Natural killer cell (primary cell): ENCODE measurements at regions not wholly inside any gene's neighbourhood (a gene's known extent, or its start where the extent isn't known, plus 50 kb on each side); places are given as distances from the start of the nearest gene placed in this dataset.

Experiments used
- ATAC-seq, 3 donors: fragments of 150-1000 bp in 2 of 3; fragments of 200-7000 bp in 1 of 3; cut with Tn5 transposase; 1 replicate in 1 of 3; 2 replicates in 2 of 3; pipeline ENCODE4 v1.10.0; 2021; ENCODE audit warnings: mild to moderate bottlenecking in 2 of 3, moderate library complexity in 2 of 3
- DNase-seq, 2 donors: peaks; one replicate each; pipeline versions ENCODE4 v3.0.0 to v3.0.0-alpha.2; 2013 to 2021; ENCODE audit warnings: mixed read lengths in 1 of 2
- H3K27ac ChIP-seq: one replicate; pipeline ENCODE4 v1.5.1; 2013; ENCODE audit warnings: mild to moderate bottlenecking, low read length
- H3K27me3 ChIP-seq: one replicate; pipeline ENCODE4 v1.6.1; 2013; ENCODE audit warnings: low read length; ENCODE audit not compliant: control insufficient read depth, insufficient read depth
- H3K36me3 ChIP-seq: one replicate; pipeline ENCODE4 v1.6.1; 2013; ENCODE audit warnings: low read length; ENCODE audit not compliant: control insufficient read depth, insufficient read depth
- H3K4me1 ChIP-seq: one replicate; pipeline ENCODE4 v1.6.1; 2013; ENCODE audit warnings: low read length; ENCODE audit not compliant: control insufficient read depth, insufficient read depth
- H3K4me3 ChIP-seq: one replicate; pipeline ENCODE4 v1.5.1; 2013; ENCODE audit warnings: low read length
- H3K9me3 ChIP-seq: one replicate; pipeline ENCODE4 v1.6.1; 2013; ENCODE audit warnings: low read length; ENCODE audit not compliant: control insufficient read depth, insufficient read depth
- H3K27ac Mint-ChIP-seq, 2 donors: one replicate each; pipeline ENCODE4 v1.8.0; 2022; ENCODE audit warnings: mild to moderate bottlenecking in 2 of 2, mixed read lengths in 2 of 2, moderate library complexity in 1 of 2
- H3K27me3 Mint-ChIP-seq, 2 donors: one replicate each; pipeline ENCODE4 v1.8.0; 2022; ENCODE audit warnings: low read depth in 2 of 2, mixed read lengths in 2 of 2
- H3K36me3 Mint-ChIP-seq: one replicate; pipeline ENCODE4 v1.8.0; 2022; ENCODE audit warnings: mixed read lengths
- H3K4me1 Mint-ChIP-seq, 2 donors: one replicate each; pipeline ENCODE4 v1.8.0; 2022; ENCODE audit warnings: mixed read lengths in 2 of 2
- H3K4me3 Mint-ChIP-seq: one replicate; pipeline ENCODE4 v1.8.0; 2022; ENCODE audit warnings: mild to moderate bottlenecking, moderate library complexity, mixed read lengths
- H3K9me3 Mint-ChIP-seq, 2 donors: one replicate each; pipeline ENCODE4 v1.8.0; 2022; ENCODE audit warnings: mixed read lengths in 2 of 2
- CTCF ChIP-seq: fragments of 200-600 bp; IDR thresholded peaks from one replicate; pipeline ENCODE4 v1.8.0; 2022; ENCODE audit warnings: antibody characterized with exemption
- WGBS: methylation state at CpG from one replicate; pipeline ENCODE4 v1.1.7; 2013; ENCODE audit warnings: missing lambda C conversion rate; ENCODE audit not compliant: insufficient coverage; 5-methylcytosine and 5-hydroxymethylcytosine counted together
- intact Hi-C: fragments of 100-400 bp; cut with micrococcal nuclease; formaldehyde crosslinking; loops from one replicate; pipeline ENCODE4 v1.14.2; 2022

GRCh38 chr4:27239641-27240040 lies 379.0 kb downstream of the STIM2 start:
- H3K4me1 Mint-ChIP-seq, result no peaks in the 10 kb centered on the region
- Histone ChIP-seq H3K9me3 (no peaks in the 10 kb centered on the region), H3K36me3 (no peaks in the 10 kb centered on the region), H3K27me3 (no peaks in the 10 kb centered on the region), H3K27ac (no peak overlapping the region), H3K4me3 (no peak overlapping the region), H3K4me1 (no peaks in the 10 kb centered on the region)
- H3K27ac Mint-ChIP-seq, result no peak overlapping the region
- ATAC-seq (no peak), DNase-seq (no peak)
- peaks cover 0 to 3% of the 10 kb centered on the region in 2 donors for H3K27me3 Mint-ChIP-seq
- intact Hi-C loops, result no loop called here
- H3K9me3 Mint-ChIP-seq, result peaks cover 7 to 10% of the 10 kb centered on the region in 2 donors
- no peak overlapping the region for H3K4me3 Mint-ChIP-seq
- no peak for TF ChIP-seq CTCF
- H3K36me3 Mint-ChIP-seq, result no peaks in the 10 kb centered on the region
- 84% methylated on average over 4 of the region's 4 CpGs for WGBS

GRCh38 chr4:27242217-27242616 lies 381.6 kb downstream of the STIM2 start:
- Mint-ChIP-seq H3K36me3 (no peaks in the 10 kb centered on the region), H3K27ac (no peak overlapping the region), H3K9me3 (peaks cover 0 to 5% of the 10 kb centered on the region in 2 donors), H3K4me1 (no peaks in the 10 kb centered on the region), H3K27me3 (no peaks in the 10 kb centered on the region), H3K4me3 (no peak overlapping the region)
- Histone ChIP-seq H3K27ac (no peak overlapping the region), H3K4me1 (no peaks in the 10 kb centered on the region), H3K9me3 (no peaks in the 10 kb centered on the region), H3K27me3 (no peaks in the 10 kb centered on the region), H3K4me3 (no peak overlapping the region), H3K36me3 (no peaks in the 10 kb centered on the region)
- ATAC-seq (no peak), DNase-seq (no peak)
- intact Hi-C loops, result no loop called here
- no peak for TF ChIP-seq CTCF

- no peak overlapping the region for H3K4me3 Mint-ChIP-seq
- H3K27ac ChIP-seq, result no peak overlapping the region
- H3K36me3 Mint-ChIP-seq, result no peaks in the 10 kb centered on the region
- no peak overlapping the region for H3K27ac Mint-ChIP-seq
- ATAC-seq (no peak), DNase-seq (no peak)
- H3K4me3 ChIP-seq, result no peak overlapping the region
- no peaks in the 10 kb centered on the region for H3K27me3 Mint-ChIP-seq
- no peaks in the 10 kb centered on the region for H3K36me3 ChIP-seq
- peaks cover 2 to 5% of the 10 kb centered on the region in 2 donors for H3K9me3 Mint-ChIP-seq
- WGBS, result no CpG with 5 or more reads among the region's 1 CpG
- intact Hi-C loops, result no loop called here
- H3K9me3 ChIP-seq, result no peaks in the 10 kb centered on the region
- no peaks in the 10 kb centered on the region for H3K4me1 Mint-ChIP-seq
- no peaks in the 10 kb centered on the region for H3K27me3 ChIP-seq
- no peak for TF ChIP-seq CTCF
- no peaks in the 10 kb centered on the region for H3K4me1 ChIP-seq
Measured at GRCh38 chr4:27245216-27245615, 384.6 kb downstream of the STIM2 start.

GRCh38 chr4:27248829-27249228 lies 388.2 kb downstream of the STIM2 start:
- H3K4me3 Mint-ChIP-seq, result no peak overlapping the region
- no peaks in the 10 kb centered on the region for H3K4me1 ChIP-seq
- H3K36me3 ChIP-seq, result no peaks in the 10 kb centered on the region
- no peak overlapping the region for H3K27ac ChIP-seq
- H3K9me3 Mint-ChIP-seq, result peaks cover 2 to 5% of the 10 kb centered on the region in 2 donors
- no peaks in the 10 kb centered on the region for H3K27me3 ChIP-seq
- no peaks in the 10 kb centered on the region for H3K4me1 Mint-ChIP-seq
- H3K4me3 ChIP-seq, result no peak overlapping the region
- intact Hi-C loops, result no loop called here
- WGBS, result 62% methylated on average over 2 of the region's 2 CpGs
- no peak for TF ChIP-seq CTCF
- no peaks in the 10 kb centered on the region for H3K9me3 ChIP-seq
- H3K27ac Mint-ChIP-seq, result no peak overlapping the region
- no peaks in the 10 kb centered on the region for H3K27me3 Mint-ChIP-seq
- DNase-seq, result no peak
- ATAC-seq, result no peak
- no peaks in the 10 kb centered on the region for H3K36me3 Mint-ChIP-seq
